ENCODE measurements at regions not wholly inside any gene's neighbourhood (a gene's known extent, or its start where the extent isn't known, plus 50 kb on each side); places are given as distances from the start of the nearest gene placed in this dataset.

GRCh38 chrX:84712621-84713020 is 210.4 kb upstream of the HDX start:
- H3K27ac Mint-ChIP-seq = no peak overlapping the region
- H3K4me3 Mint-ChIP-seq = no peak overlapping the region
- ChIA-PET CTCF (no interaction called here), POLR2A (no interaction called here)
- no peaks in the 10 kb centered on the region for H3K36me3 Mint-ChIP-seq
- peaks cover 35% of the 10 kb centered on the region for H3K4me1 Mint-ChIP-seq
- TF ChIP-seq TEAD4 (CRISPR knock-in tag; IDR thresholded peaks at IDR 0.05) (no peak), CREM (CRISPR knock-in tag; IDR thresholded peaks at IDR 0.05) (no peak), ZNF219 (CRISPR knock-in tag; IDR thresholded peaks at IDR 0.05; ENCODE audit: borderline replicate concordance) (no peak), ZNF317 (CRISPR knock-in tag; IDR thresholded peaks at IDR 0.05; ENCODE audit: borderline replicate concordance, low read depth) (no peak), OVOL2 (CRISPR knock-in tag; IDR thresholded peaks at IDR 0.05; ENCODE audit: borderline replicate concordance) (no peak), ZNF512 (CRISPR knock-in tag; IDR thresholded peaks at IDR 0.05; ENCODE audit: borderline replicate concordance) (no peak), FOXK1 (CRISPR knock-in tag; IDR thresholded peaks at IDR 0.05) (no peak), USF2 (CRISPR knock-in tag; IDR thresholded peaks at IDR 0.05) (no peak), JUN (CRISPR knock-in tag; IDR thresholded peaks at IDR 0.05) (no peak), ZNF138 (CRISPR knock-in tag; conservative IDR thresholded peaks at IDR 0.05) (no peak), NR1H2 (CRISPR knock-in tag; IDR thresholded peaks at IDR 0.05) (no peak)
- TF ChIP-seq, protein P1, sequence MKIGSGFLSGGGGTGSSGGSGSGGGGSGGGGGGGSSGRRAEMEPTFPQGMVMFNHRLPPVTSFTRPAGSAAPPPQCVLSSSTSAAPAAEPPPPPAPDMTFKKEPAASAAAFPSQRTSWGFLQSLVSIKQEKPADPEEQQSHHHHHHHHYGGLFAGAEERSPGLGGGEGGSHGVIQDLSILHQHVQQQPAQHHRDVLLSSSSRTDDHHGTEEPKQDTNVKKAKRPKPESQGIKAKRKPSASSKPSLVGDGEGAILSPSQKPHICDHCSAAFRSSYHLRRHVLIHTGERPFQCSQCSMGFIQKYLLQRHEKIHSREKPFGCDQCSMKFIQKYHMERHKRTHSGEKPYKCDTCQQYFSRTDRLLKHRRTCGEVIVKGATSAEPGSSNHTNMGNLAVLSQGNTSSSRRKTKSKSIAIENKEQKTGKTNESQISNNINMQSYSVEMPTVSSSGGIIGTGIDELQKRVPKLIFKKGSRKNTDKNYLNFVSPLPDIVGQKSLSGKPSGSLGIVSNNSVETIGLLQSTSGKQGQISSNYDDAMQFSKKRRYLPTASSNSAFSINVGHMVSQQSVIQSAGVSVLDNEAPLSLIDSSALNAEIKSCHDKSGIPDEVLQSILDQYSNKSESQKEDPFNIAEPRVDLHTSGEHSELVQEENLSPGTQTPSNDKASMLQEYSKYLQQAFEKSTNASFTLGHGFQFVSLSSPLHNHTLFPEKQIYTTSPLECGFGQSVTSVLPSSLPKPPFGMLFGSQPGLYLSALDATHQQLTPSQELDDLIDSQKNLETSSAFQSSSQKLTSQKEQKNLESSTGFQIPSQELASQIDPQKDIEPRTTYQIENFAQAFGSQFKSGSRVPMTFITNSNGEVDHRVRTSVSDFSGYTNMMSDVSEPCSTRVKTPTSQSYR (CRISPR knock-in tag; IDR thresholded peaks at IDR 0.05) = no peak
- TF ChIP-seq, protein P2, sequence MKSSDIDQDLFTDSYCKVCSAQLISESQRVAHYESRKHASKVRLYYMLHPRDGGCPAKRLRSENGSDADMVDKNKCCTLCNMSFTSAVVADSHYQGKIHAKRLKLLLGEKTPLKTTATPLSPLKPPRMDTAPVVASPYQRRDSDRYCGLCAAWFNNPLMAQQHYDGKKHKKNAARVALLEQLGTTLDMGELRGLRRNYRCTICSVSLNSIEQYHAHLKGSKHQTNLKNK (CRISPR knock-in tag; IDR thresholded peaks at IDR 0.05) = no peak
- H3K27me3 Mint-ChIP-seq (ENCODE audit: low read depth) = no peaks in the 10 kb centered on the region
- DNase-seq (ENCODE audit: low spot score) (no peak), ATAC-seq (no peak)
- H3K9me3 Mint-ChIP-seq = no peaks in the 10 kb centered on the region

- DNase-seq (ENCODE audit: low spot score) (no peak), ATAC-seq (no peak)
- Mint-ChIP-seq H3K9me3 (no peaks in the 10 kb centered on the region), H3K36me3 (no peaks in the 10 kb centered on the region), H3K27me3 (ENCODE audit: low read depth) (no peaks in the 10 kb centered on the region), H3K4me1 (peaks cover 18% of the 10 kb centered on the region), H3K4me3 (no peak overlapping the region), H3K27ac (no peak overlapping the region)
- no peak for TF ChIP-seq ZNF423 (CRISPR knock-in tag; IDR thresholded peaks at IDR 0.05)
- no peak for TF ChIP-seq NR3C1 (CRISPR knock-in tag; conservative IDR thresholded peaks at IDR 0.05; ENCODE audit: low read depth)
- no peak for TF ChIP-seq EMX1 (CRISPR knock-in tag; IDR thresholded peaks at IDR 0.05)
- TF ChIP-seq, protein P3, sequence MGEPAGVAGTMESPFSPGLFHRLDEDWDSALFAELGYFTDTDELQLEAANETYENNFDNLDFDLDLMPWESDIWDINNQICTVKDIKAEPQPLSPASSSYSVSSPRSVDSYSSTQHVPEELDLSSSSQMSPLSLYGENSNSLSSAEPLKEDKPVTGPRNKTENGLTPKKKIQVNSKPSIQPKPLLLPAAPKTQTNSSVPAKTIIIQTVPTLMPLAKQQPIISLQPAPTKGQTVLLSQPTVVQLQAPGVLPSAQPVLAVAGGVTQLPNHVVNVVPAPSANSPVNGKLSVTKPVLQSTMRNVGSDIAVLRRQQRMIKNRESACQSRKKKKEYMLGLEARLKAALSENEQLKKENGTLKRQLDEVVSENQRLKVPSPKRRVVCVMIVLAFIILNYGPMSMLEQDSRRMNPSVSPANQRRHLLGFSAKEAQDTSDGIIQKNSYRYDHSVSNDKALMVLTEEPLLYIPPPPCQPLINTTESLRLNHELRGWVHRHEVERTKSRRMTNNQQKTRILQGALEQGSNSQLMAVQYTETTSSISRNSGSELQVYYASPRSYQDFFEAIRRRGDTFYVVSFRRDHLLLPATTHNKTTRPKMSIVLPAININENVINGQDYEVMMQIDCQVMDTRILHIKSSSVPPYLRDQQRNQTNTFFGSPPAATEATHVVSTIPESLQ (CRISPR knock-in tag; IDR thresholded peaks at IDR 0.05) = no peak
- no peak for TF ChIP-seq ELF4 (CRISPR knock-in tag; IDR thresholded peaks at IDR 0.05; ENCODE audit: low read depth)
- TF ChIP-seq SMAD3 (CRISPR knock-in tag; IDR thresholded peaks at IDR 0.05; ENCODE audit: borderline replicate concordance) = no peak
- no peak for TF ChIP-seq SP1 (CRISPR knock-in tag; conservative IDR thresholded peaks at IDR 0.05)
- TF ChIP-seq, protein P4, sequence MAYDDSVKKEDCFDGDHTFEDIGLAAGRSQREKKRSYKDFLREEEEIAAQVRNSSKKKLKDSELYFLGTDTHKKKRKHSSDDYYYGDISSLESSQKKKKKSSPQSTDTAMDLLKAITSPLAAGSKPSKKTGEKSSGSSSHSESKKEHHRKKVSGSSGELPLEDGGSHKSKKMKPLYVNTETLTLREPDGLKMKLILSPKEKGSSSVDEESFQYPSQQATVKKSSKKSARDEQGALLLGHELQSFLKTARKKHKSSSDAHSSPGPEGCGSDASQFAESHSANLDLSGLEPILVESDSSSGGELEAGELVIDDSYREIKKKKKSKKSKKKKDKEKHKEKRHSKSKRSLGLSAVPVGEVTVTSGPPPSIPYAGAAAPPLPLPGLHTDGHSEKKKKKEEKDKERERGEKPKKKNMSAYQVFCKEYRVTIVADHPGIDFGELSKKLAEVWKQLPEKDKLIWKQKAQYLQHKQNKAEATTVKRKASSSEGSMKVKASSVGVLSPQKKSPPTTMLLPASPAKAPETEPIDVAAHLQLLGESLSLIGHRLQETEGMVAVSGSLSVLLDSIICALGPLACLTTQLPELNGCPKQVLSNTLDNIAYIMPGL (CRISPR knock-in tag; IDR thresholded peaks at IDR 0.05) = no peak
- CTCF ChIA-PET = no interaction called here
- POLR2A ChIA-PET = no interaction called here
Observed at GRCh38 chrX:84715315-84715714, 213.1 kb upstream of the HDX start.
